OCI-LY1 (cell line): ENCODE measurements at regions not wholly inside any gene's neighbourhood (a gene's known extent, or its start where the extent isn't known, plus 50 kb on each side); places are given as distances from the start of the nearest gene placed in this dataset.

Experiments
- H2AFZ ChIP-seq: fragments of 200-600 bp; sonication (generic), shearing (Covaris generic); 2 replicates; pipeline ENCODE4 v1.6.0; 2014; ENCODE audit warnings: antibody characterized with exemption, mild to moderate bottlenecking, low read length
- H3F3A ChIP-seq: fragments of 200-600 bp; sonication (generic), shearing (Covaris generic); 2 replicates; pipeline ENCODE4 v1.6.0; 2014; ENCODE audit warnings: mild to moderate bottlenecking, antibody characterized with exemption, low read length, moderate library complexity; ENCODE audit not compliant: insufficient read depth
- H3K27ac ChIP-seq: fragments of 200-600 bp; sonication (generic); 2 replicates; pipeline ENCODE4 v1.5.1; 2014; ENCODE audit warnings: low read length, mixed run types, mild to moderate bottlenecking, low read depth; ENCODE audit not compliant: poor library complexity, severe bottlenecking
- H3K27me3 ChIP-seq: fragments of 200-600 bp; sonication (generic); 2 replicates; pipeline ENCODE4 v1.6.0; 2014; ENCODE audit warnings: antibody characterized with exemption, mild to moderate bottlenecking, low read length, moderate library complexity; ENCODE audit not compliant: insufficient read depth
- H3K36me3 ChIP-seq: fragments of 200-600 bp; sonication (generic); 2 replicates; pipeline ENCODE4 v1.6.1; 2014; ENCODE audit warnings: mild to moderate bottlenecking, antibody characterized with exemption, low read length, moderate library complexity, mixed read lengths; ENCODE audit not compliant: insufficient read depth
- H3K4me1 ChIP-seq: fragments of 200-600 bp; sonication (generic); 2 replicates; pipeline ENCODE4 v1.5.1; 2014; ENCODE audit warnings: mild to moderate bottlenecking, low read length, moderate library complexity; ENCODE audit not compliant: insufficient read depth, severe bottlenecking
- H3K4me2 ChIP-seq: fragments of 200-600 bp; sonication (generic), shearing (Covaris generic); 2 replicates; pipeline ENCODE4 v1.6.1; 2014; ENCODE audit warnings: low read length
- H3K4me3 ChIP-seq: fragments of 200-600 bp; sonication (generic); 2 replicates; pipeline ENCODE4 v1.5.1; 2014; ENCODE audit warnings: low read length, low read depth, mild to moderate bottlenecking, mixed read lengths; ENCODE audit not compliant: poor library complexity, severe bottlenecking
- H3K79me2 ChIP-seq: fragments of 200-600 bp; shearing (Covaris generic); 2 replicates; pipeline ENCODE4 v1.6.1; 2016; ENCODE audit warnings: mixed run types, low read length, mixed read lengths; ENCODE audit not compliant: insufficient read depth
- H3K9ac ChIP-seq: fragments of 200-600 bp; sonication (generic), shearing (Covaris generic); 2 replicates; pipeline ENCODE4 v1.6.1; 2014; ENCODE audit warnings: mild to moderate bottlenecking, low read length, mixed read lengths
- H3K9me2 ChIP-seq: fragments of 200-600 bp; sonication (generic), shearing (Covaris generic); 2 replicates; pipeline ENCODE4 v1.6.1; 2014; ENCODE audit warnings: low read depth, mild to moderate bottlenecking, low read length, mixed read lengths
- H3K9me3 ChIP-seq: fragments of 200-600 bp; shearing (Covaris generic); 2 replicates; pipeline ENCODE4 v1.6.1; 2014; ENCODE audit warnings: low read length, mixed read lengths
- H4K20me1 ChIP-seq: fragments of 200-600 bp; sonication (generic), shearing (Covaris generic); 2 replicates; pipeline ENCODE4 v1.6.0; 2016; ENCODE audit warnings: mild to moderate bottlenecking, low read length; ENCODE audit not compliant: insufficient read depth
- CTCF ChIP-seq: fragments of 200-600 bp; sonication (generic), shearing (Covaris generic); IDR thresholded peaks from 2 replicates; pipeline ENCODE4 v1.5.1; 2017; ENCODE audit warnings: mild to moderate bottlenecking, antibody characterized with exemption, low read length, moderate library complexity, mixed read lengths
- EZH2 ChIP-seq: fragments of 200-600 bp; sonication (generic), shearing (Covaris generic); IDR thresholded peaks from 2 replicates; pipeline ENCODE4 v1.8.0; 2017; ENCODE audit warnings: borderline replicate concordance, mixed run types, mild to moderate bottlenecking, antibody characterized with exemption, low read length, moderate library complexity, mixed read lengths

- TF ChIP-seq EZH2 = no peak
- TF ChIP-seq CTCF = no peak
- no peaks in the 10 kb centered on the region for H3K79me2 ChIP-seq
- no peaks in the 10 kb centered on the region for H3K9me3 ChIP-seq
- peak overlapping the region; percentile 46 for H3K4me2 ChIP-seq
- no peaks in the 10 kb centered on the region for H4K20me1 ChIP-seq
- H3K9ac ChIP-seq = no peak overlapping the region; the same call in 1 of the 2 replicates
- no peaks in the 10 kb centered on the region for H3K27me3 ChIP-seq
- no peaks in the 10 kb centered on the region for H3K36me3 ChIP-seq
- peak overlapping the region; percentile 43 for H2AFZ ChIP-seq
- no peak overlapping the region for H3K4me3 ChIP-seq
- H3K27ac ChIP-seq = peak overlapping the region; percentile 84
- H3K9me2 ChIP-seq = no peaks in the 10 kb centered on the region
- no peaks in the 10 kb centered on the region; the same call in 1 of the 2 replicates for H3F3A ChIP-seq
- H3K4me1 ChIP-seq = peaks cover 46% of the 10 kb centered on the region
Observed at GRCh38 chr6:156634951-156635371, 142.2 kb upstream of the ARID1B start.

- no peaks in the 10 kb centered on the region for H3K27me3 ChIP-seq
- no peaks in the 10 kb centered on the region for H3K9me2 ChIP-seq
- peak overlapping the region; percentile 43; the same call in 1 of the 2 replicates for H2AFZ ChIP-seq
- H3K27ac ChIP-seq = peak overlapping the region; percentile 84
- H4K20me1 ChIP-seq = no peaks in the 10 kb centered on the region
- no peaks in the 10 kb centered on the region; the same call in 1 of the 2 replicates for H3F3A ChIP-seq
- H3K4me2 ChIP-seq = no peak overlapping the region
- H3K9me3 ChIP-seq = no peaks in the 10 kb centered on the region
- peaks cover 46% of the 10 kb centered on the region for H3K4me1 ChIP-seq
- H3K36me3 ChIP-seq = no peaks in the 10 kb centered on the region
- H3K9ac ChIP-seq = no peak overlapping the region
- H3K4me3 ChIP-seq = no peak overlapping the region
- TF ChIP-seq CTCF (no peak), EZH2 (no peak)
- no peaks in the 10 kb centered on the region for H3K79me2 ChIP-seq
Observed at GRCh38 chr6:156634048-156634447, 143.1 kb upstream of the ARID1B start.

- Histone ChIP-seq H3K27me3 (no peaks in the 10 kb centered on the region), H3K9me3 (no peaks in the 10 kb centered on the region), H3K27ac (no peak overlapping the region), H2AFZ (no peak overlapping the region), H3K9me2 (no peaks in the 10 kb centered on the region), H3K4me1 (peaks cover 44% of the 10 kb centered on the region), H3K9ac (no peak overlapping the region), H3K79me2 (no peaks in the 10 kb centered on the region), H3K36me3 (no peaks in the 10 kb centered on the region), H3K4me3 (no peak overlapping the region), H3F3A (no peaks in the 10 kb centered on the region; the same call in 1 of the 2 replicates), H3K4me2 (no peak overlapping the region), H4K20me1 (no peaks in the 10 kb centered on the region)
- no peak for TF ChIP-seq EZH2
- TF ChIP-seq CTCF = no peak
Observed at GRCh38 chr6:156633291-156633690, 143.9 kb upstream of the ARID1B start.
